ENCODE measurements at regions not wholly inside any gene's neighbourhood (a gene's known extent, or its start where the extent isn't known, plus 50 kb on each side); places are given as distances from the start of the nearest gene placed in this dataset.

DNA sequence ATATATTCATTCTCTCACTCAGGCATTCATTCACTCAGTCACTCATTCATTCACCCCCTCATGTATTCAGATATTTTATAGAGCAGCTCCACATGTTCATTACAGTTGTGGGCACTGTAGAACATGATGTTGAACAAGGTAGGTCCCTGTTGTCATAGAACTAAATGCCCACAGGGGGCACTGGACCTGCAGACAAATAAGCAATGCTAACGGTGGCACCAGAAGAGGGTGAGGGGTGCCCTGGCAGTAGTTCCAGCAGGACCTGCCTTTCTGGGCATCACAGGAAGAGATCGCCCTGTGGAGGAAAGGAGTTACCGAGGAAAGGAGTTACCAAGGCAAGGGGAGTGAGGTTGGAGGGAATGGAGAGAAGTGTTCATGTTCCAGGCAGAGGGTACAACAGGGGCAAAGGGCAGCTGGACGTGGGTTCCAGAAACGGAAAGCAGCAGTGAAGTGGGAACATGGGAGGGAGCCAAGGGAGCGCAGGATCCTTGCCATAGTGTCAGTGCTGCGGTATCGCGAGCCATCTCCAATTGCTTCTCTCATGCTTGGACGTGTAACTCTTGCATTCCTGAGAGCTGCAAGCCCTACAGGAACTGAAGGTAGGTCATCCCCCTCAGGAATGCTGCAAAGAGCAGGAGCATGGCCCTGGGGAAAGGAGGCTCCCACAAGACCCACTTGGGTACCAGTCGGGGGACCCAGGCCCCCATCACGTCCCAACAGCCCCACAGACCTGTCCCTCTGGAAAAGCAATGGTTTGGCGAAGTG is 128.2 kb downstream of the EDN3 start:
- no peaks in the 10 kb centered on the region for H3K79me2 ChIP-seq (ENCODE audit: control insufficient read depth in 1 of 2, insufficient read depth in 2 of 2, low read length in 2 of 2)
- 88% methylated on average over 13 of the region's 13 CpGs; no CpG with 5 or more reads in 1 of the 2 experiments for WGBS, 2 experiments (ENCODE audit: extremely low coverage in 1 of 2, insufficient coverage in 1 of 2, insufficient read length in 1 of 2, insufficient replicate concordance in 2 of 2, low coverage in 1 of 2, low lambda C conversion rate in 2 of 2, missing lambda C conversion rate in 1 of 2)
- no peak overlapping the region for H2BK20ac ChIP-seq (ENCODE audit: low read length)
- no peak overlapping the region for H2BK5ac ChIP-seq (ENCODE audit: low read depth, low read length)
- no peak overlapping the region for H4K91ac ChIP-seq (replicated peaks; ENCODE audit: insufficient read length, low read length)
- ChIA-PET CTCF (ENCODE audit: partially characterized antibody) (interaction anchor here (0.7 to 2.0 kb wide), 11 partner anchors 9 to 303 kb away, joined by 3 to 7 read pairs (median 4); no protein-coding TSS in a partner anchor), POLR2A (ENCODE audit: partially characterized antibody) (no interaction called here)
- H2AFZ ChIP-seq (ENCODE audit: low read length) = no peak overlapping the region
- no peaks in the 10 kb centered on the region; the same call in 1 of the 2 replicates for H3K23me2 ChIP-seq (ENCODE audit: low read depth, low read length)
- peak overlapping the region; percentile 4; the same call in 1 of the 2 replicates for H2AK5ac ChIP-seq (ENCODE audit: low read depth, low read length)
- FAIRE-seq (no peak), DNase-seq (ENCODE audit: low read depth in 1 of 2, low spot score in 2 of 2) (no peak)
- H3K4me3 ChIP-seq (ENCODE audit: extremely low read depth in 1 of 4, insufficient read depth in 2 of 4, low read depth in 3 of 4, low read length in 4 of 4) = no peak overlapping the region
- H3K27me3 ChIP-seq (replicated peaks in 1 of 4; ENCODE audit: control insufficient read depth in 3 of 4, extremely low read depth in 1 of 4, insufficient read depth in 3 of 4, low read length in 3 of 4) = no peaks in the 10 kb centered on the region
- H2BK120ac ChIP-seq (replicated peaks; ENCODE audit: low read depth, low read length) = no peak overlapping the region
- H3K27ac ChIP-seq (ENCODE audit: low read depth, low read length) = no peak overlapping the region
- no peak overlapping the region for H3K18ac ChIP-seq (ENCODE audit: extremely low read depth, low read length)
- H2BK12ac ChIP-seq (ENCODE audit: low read depth, low read length) = no peak overlapping the region
- H3K23ac ChIP-seq (ENCODE audit: insufficient read length) = no peak overlapping the region
- H3K9ac ChIP-seq (replicated peaks in 1 of 4; ENCODE audit: extremely low read depth in 1 of 4, low read depth in 3 of 4, low read length in 3 of 4) = no peak overlapping the region
- H3K56ac ChIP-seq (replicated peaks; ENCODE audit: insufficient read length, low read depth, low read length) = no peak overlapping the region
- no peak overlapping the region for H4K5ac ChIP-seq (ENCODE audit: insufficient read length, low read depth, low read length)
- no peaks in the 10 kb centered on the region for H3K9me3 ChIP-seq (ENCODE audit: insufficient read depth in 2 of 2, low read depth in 1 of 2, low read length in 1 of 2)
- H4K8ac ChIP-seq (ENCODE audit: extremely low read depth, insufficient read depth, low read length) = no peak overlapping the region; the same call in 1 of the 2 replicates
- no peaks in the 10 kb centered on the region for H4K20me1 ChIP-seq (replicated peaks in 1 of 2; ENCODE audit: control insufficient read depth in 1 of 2, insufficient read depth in 2 of 2, low read length in 2 of 2)
- H3K4ac ChIP-seq (replicated peaks; ENCODE audit: insufficient read length, low read depth, low read length) = no peak overlapping the region
- H3K36me3 ChIP-seq (ENCODE audit: control insufficient read depth in 2 of 4, insufficient read depth in 4 of 4, low read length in 3 of 4) = no peaks in the 10 kb centered on the region
- H3K14ac ChIP-seq (ENCODE audit: insufficient read length) = no peak overlapping the region
- H3K79me1 ChIP-seq (ENCODE audit: low read depth, low read length) = no peaks in the 10 kb centered on the region
- H2BK15ac ChIP-seq (ENCODE audit: low read length) = no peak overlapping the region
- H3K4me2 ChIP-seq (ENCODE audit: insufficient read depth in 1 of 2, low read depth in 2 of 2, low read length in 2 of 2) = no peak overlapping the region
- H3K4me1 ChIP-seq (replicated peaks in 1 of 4; ENCODE audit: control insufficient read depth in 3 of 4, insufficient read depth in 4 of 4, low read length in 3 of 4) = no peaks in the 10 kb centered on the region; a peak in 1 of 7 replicates
- TF ChIP-seq, protein P1, sequence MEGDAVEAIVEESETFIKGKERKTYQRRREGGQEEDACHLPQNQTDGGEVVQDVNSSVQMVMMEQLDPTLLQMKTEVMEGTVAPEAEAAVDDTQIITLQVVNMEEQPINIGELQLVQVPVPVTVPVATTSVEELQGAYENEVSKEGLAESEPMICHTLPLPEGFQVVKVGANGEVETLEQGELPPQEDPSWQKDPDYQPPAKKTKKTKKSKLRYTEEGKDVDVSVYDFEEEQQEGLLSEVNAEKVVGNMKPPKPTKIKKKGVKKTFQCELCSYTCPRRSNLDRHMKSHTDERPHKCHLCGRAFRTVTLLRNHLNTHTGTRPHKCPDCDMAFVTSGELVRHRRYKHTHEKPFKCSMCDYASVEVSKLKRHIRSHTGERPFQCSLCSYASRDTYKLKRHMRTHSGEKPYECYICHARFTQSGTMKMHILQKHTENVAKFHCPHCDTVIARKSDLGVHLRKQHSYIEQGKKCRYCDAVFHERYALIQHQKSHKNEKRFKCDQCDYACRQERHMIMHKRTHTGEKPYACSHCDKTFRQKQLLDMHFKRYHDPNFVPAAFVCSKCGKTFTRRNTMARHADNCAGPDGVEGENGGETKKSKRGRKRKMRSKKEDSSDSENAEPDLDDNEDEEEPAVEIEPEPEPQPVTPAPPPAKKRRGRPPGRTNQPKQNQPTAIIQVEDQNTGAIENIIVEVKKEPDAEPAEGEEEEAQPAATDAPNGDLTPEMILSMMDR (IDR thresholded peaks at IDR 0.05; ENCODE audit: control extremely low read depth in 1 of 3, insufficient read depth in 1 of 3, low read depth in 1 of 3, low read length in 3 of 3) = peak; percentile 20 to 42 (median 26); a peak in 3 of 4 replicates
- no peak for TF ChIP-seq SIRT6 (IDR thresholded peaks at IDR 0.05; ENCODE audit: low read length)
